HL-60/S4 (cell line): ENCODE measurements at regions not wholly inside any gene's neighbourhood (a gene's known extent, or its start where the extent isn't known, plus 50 kb on each side); places are given as distances from the start of the nearest gene placed in this dataset.

Experiments used
- in situ Hi-C: fragments of 300-500 bp; cut with MboI; formaldehyde crosslinking; loops from 2 replicates; pipeline ENCODE4 v1.14.3; 2022; ENCODE audit warnings: low sequenced_read_pairs

DNA sequence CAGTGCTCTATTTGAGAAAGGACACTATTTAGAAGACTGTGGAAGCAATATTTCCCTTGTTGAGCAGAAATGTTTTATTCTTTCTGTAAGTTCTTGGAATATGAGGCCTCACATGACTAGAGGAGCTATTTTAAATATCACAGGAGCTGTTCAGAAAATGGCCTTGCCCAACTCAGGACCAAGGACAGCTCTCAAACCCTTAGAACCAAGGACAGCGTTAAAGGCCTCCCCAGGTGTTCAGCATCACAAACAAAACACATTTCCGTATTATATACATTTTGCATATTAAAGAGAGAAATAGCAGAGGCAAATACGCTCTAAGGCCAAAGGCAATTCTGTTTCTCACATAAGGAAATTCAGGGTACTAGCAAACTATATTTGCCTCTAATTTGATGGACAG lies 631.4 kb downstream of the CDH26 start:
- in situ Hi-C loops = no loop called here

DNA sequence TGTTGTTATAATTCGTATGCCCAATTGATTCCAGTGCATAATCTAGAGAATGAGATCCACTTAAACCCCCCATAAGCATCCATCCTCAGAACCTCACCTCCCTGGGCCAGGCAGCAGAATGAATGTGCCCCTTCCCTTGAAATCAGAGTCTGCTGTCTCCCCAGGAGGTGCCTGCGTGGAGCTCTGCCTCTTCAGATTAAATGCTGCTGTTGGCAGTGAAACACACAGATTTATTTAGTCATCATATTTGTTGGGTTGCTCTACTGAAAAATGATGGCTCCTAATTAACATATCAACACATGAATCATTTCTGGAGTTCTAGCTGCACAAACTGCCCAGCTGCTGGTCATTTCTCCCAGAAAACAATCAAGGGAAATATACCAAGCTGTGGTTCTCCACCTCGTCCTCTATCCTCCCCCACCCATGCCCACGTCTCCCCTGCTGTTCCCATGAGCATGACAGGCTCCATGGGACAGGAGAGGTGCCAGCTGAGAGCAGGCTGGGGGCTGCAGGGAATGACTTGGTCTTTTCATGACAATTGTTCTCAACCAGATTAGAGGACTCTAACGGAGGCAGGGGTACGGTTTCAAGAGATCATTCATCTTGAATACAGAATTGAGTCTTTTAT lies 633.1 kb downstream of the CDH26 start:
- in situ Hi-C loops = no loop called here

DNA sequence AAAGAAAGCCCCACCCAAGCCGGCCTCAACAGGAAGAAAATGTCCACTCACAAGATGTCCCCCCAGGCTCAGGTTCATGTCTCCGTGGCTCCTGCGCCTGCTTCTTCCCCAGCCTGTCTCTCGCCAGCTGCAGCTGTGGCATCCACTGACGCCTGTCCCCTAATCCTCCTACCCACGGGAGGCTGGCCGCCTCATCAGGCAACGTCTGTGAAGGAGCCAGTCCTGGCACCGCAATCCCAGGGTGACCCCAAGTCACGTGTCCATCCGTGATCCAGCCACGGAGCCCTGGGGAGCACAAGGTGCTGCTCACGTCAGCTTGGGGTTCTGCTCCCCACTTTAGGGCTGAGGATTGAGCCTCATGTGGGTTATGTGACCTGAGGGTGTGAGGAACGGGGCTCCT lies 640.3 kb downstream of the CDH26 start:
- in situ Hi-C loops = no loop called here

DNA sequence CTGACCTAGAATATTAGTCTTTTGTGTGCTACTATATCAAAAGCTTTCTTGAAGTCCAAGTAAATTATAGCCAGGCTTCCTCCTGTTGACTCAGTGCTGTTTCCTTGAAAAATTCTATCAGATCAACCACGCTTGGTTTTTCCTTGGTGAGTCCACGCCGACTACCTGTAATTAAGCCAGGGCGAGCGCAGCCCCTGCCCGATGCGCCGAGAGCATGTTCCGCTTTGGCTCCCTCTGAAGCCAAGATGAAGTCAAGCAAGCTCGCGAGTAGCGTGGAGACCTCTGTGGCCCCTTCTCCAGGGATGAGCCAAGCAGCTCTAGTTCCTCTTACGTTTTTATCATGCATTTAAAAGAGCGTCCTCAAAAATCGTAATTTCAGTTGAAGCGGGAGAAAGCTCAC lies 641.2 kb downstream of the CDH26 start:
- in situ Hi-C loops = no loop called here

DNA sequence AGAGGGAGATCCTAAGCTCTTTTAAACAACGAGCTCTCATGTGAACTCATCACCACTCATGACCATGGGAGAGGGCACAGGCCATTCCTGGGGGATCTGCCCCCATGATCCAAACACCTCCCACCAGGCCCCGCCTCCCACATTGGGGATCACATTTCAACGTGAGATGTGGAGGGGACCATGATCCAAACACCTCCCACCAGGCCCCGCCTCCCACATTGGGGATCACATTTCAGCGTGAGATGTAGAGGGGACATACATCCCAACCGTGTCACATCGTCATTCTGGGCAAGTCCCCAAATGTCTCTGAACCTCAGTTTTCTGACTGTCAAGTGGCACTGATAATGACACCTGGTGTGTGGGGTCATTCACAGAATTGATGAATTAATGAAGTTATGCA lies 641.8 kb downstream of the CDH26 start:
- in situ Hi-C loops = no loop called here

DNA sequence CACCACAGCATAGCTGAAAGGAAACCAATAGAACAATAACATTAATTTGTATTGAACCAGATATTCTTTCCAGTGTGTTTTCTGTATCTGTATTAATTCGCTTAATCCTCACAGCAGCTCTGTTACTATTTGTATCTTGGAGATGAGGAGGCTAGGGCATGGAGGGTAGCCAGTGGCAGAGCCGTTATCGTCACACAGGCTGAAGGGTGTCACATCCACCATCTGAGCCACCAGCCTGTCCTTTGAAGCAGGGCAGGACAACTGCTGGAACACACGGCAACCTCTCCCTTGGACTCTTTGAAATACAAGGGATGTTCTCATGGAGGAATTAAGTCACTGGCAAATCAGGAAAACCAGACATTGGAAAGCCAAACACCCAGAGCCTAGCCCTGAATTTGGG lies 628.0 kb upstream of the CDH4 start:
- in situ Hi-C loops = no loop called here

DNA sequence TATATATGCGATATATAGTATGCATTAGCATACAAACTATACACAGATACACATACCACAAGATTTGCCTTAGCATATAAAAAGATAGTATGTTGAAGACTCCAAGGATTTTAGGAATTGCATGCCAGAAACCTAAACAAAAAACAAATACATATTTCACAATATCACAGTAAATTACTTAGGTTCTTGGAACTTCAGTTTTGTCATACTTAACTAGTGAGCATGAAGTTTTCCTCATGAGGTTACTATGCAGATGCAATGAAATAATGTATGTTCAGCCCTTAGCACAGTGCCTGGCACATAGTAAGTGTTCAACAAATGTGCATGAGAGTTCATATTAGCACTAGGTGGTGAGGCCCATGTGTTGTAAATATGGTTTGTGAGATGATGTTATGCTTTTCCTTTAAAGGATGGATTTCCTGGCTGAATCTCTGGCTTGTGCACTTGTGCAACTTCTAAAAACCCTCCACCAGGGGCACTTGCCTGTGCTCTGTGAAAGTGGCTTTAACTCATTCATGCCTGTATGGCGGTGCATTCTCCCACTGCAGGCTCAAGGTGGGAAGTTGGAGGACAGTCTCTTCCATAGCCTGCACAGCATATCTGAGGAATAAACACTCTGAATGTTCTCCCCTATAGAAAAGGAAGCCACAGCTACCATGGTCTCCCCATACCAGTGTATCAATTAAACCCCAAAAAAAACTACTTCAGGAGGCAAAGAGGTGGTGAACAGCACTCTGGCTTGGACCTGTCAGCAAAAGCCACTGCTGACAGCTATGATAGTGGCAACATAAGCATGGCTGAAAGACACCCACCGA lies 624.1 kb upstream of the CDH4 start:
- in situ Hi-C loops = no loop called here

DNA sequence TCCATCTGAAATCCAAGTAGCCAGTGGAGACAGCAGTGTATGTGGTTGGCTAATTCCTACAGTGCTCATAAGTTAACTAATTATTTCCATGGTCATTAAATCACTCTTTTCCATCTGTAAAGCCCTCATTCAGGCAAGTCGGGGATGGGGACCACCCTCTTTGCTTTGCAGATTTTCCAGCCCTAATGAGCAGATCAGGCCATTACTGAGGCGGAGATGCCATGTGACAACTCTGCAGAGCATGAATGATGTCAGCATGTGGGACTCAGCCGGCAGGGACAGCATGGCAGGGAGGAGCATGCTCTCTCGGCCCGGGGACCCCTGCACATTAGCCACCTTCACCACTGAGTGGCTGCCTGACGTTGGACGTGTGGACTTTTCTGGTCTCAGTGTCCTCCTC lies 623.3 kb upstream of the CDH4 start:
- in situ Hi-C loops = no loop called here

DNA sequence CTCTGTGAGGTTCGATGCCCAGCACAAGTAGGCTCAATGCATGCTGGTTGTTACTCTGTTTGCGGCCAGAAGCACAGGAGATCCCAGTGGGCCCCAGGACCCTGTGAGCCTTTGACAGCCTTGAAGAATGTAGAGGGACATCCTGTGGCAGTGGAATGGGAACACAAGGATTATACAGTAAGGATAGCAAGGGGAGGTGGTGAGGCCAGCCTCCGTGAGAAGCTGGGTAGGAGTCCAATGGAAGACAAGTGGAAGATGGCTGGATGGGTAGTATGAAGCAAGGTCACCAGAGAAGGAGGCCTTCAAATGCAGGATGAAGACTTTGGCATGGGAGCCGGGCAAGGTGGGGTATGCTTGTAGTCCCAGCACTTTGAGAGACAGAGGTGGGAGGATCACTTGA lies 622.9 kb upstream of the CDH4 start:
- in situ Hi-C loops = no loop called here

DNA sequence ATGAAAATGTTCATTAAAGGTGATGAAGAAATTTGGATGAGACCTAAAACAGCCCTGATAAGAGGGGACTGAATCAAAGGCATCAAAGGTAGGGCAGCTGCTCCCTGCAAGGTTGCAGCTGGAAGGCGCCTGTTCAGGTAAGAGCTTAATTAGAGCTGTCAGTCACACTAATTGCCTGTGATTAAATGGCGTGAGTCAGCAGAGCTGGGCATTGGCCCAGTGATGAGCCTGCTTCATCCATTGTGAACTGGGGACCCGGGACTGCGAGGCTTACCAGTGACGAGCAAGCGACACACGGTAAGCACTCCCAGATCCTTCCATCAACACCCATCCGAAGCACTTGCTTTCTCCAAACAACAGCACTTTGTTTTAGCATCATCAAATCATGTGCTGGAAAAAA lies 621.5 kb upstream of the CDH4 start:
- in situ Hi-C loops = no loop called here

DNA sequence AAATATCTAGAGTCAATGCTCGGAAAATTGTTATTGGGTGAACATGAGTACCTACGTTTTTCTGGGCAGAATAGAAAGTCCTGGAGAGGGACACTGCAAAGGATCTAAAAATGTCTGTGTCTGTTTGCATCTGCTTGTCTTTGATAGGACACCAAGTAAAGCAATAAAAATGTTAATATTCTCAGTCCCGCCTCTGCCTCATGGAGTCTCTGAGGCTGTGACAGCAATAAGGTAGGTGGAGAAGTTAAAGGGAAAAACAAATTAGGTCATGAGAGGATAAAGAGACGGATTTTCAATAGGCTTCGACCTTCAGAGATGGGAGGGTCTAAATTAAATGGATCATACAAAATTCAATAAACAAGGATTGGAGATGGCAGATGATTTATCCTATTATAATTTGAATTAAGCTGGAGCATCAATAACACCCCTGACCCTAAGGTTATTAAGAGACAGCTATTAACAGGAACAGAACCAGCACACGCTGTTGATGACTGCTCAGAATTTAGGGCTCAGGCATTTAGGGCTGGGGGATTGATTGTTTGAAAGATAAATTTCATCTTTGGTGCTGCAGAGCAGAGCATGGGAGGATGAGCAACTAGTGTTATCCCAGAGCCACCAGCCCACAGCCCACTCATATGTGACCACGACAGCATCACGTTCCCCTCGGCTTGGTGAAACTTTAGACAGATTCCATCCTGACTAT lies 620.3 kb upstream of the CDH4 start:
- in situ Hi-C loops = no loop called here

DNA sequence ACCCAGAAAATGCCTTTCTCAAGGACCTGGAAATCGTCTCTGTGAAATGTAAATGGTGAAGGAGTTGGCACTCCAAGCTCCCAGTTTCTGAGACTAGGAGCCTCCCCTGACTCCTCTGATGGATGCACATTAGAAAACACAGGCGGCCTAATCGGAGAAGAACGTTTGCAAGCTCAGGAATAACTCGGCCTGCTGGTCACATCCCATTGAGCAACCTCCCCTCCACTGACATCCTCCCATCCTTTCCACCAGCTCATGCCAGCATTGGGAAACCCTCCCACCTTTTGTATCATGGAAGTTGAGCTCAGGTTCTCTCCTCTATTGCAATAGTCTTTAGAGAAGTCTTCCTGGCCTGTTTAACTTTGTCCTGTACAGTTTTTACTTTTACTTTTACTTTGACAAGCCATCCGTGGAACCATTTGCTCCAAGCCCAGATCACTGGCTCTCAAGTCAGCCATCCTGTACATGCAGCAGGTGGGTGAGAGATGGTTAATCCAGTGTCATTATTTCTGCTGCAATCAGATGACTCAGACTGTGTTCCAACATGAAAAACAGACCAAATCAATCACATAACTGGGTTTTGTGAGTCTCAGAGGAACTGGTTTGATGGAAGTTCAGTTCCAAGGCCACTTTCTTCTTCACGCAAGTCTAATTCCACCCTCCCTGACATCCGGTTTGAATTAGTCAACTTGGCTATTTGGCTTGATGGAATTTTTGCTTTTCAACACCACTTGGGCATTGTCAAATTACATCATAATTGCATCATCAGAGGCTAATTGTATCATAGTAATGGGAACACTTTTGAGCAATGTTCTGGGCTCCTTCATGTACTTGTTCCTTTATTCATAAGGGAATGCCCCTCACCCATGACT lies 619.4 kb upstream of the CDH4 start:
- in situ Hi-C loops = no loop called here

DNA sequence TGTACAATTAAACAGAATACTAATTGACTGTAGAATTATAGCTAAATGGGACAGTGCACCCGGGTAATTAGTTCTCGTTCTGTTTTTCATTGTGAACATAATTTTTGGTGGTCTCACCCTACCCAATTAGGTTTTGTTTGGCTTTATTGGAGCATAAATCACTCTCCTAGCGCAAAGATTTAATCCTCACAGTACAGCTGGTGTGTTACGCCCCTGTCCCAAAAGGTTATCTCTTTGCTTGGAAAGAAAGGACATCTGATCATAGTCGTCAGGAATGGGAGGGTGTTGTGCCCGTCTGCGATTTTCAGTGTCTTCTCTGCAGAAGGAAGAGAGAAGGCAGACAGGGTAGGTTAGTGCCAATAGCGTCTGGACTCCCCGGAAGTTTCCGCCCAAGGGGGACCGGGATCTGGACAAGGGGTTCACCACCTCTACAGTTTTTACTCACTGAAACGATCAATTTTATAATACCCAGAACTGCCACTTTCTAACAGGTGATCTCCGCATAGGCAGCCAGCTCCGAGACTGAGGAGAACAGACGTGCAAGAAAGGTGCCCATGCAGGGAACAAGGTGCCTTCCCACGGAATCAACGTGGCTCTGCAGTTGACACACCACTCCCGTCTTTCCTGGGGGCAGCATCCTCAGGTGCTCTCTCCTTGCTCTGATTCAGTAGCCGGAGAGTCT lies 617.4 kb upstream of the CDH4 start:
- in situ Hi-C loops = no loop called here

DNA sequence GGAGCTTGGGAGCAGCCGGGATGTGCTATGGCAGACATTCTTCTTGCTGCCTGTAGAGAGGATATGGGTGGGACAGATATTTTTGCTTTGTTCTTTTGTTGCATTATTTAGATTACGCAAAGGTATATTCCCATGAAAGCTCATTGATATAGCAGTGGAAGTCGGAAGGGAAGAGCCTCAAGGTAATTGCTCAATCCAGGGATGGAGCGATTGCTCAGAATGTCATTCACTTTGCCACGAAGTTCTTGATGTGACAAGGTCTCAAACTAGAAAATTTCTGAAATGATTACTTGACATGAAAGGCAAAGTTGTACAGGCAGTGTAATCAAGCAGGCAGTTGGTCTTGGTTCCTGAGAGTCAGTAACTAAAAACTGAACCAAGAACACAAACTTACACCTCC lies 615.6 kb upstream of the CDH4 start:
- in situ Hi-C loops = no loop called here

DNA sequence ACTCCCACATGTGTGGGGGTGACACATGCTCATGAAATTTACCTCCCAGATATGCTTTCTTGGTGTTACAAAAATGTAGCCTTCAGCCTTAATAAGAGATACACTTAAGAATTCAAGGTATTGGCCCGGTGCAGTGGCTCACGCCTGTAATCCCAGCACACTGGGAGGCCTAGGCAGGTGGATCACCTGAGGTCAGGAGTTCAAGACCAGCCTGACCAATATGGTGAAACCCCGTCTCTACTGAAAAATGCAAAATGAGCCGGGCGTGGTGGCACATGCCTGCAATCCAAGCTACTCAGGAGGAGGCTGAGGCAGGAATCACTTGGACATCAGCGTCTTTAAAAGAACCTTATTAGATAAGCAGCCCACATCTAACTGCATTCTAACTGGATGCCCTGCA lies 614.3 kb upstream of the CDH4 start:
- in situ Hi-C loops = no loop called here

DNA sequence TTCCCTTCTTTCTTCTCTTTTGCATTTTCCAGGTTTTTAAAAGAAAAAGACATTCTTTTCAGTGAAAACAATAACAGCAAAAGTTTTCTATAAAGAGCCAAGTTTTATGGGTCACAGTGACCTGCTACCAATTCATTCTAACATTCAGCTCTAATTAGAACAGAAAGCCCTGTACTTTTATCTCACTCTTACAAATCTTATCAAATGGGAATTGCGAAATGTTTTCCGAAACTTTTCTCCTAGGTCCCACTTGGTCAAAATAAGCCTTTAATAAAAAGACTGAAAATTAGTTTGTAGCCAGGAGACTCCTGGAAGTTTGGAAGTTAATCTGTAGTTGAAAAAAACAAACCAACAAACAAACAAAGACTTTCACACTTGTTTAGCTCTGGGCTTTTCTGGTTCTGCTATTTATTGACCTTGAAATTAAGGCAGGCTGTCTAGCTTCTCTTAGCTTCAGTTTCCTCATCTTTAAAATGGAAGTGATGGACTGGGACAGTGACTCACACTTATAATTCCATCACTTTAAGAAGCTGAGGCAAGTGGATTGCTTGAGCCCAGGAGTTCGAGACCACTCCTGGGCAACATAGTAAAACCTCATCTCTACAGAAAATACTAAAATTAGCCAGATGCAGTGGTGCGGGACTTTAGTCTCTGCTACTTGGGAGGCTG lies 613.5 kb upstream of the CDH4 start:
- in situ Hi-C loops = no loop called here

DNA sequence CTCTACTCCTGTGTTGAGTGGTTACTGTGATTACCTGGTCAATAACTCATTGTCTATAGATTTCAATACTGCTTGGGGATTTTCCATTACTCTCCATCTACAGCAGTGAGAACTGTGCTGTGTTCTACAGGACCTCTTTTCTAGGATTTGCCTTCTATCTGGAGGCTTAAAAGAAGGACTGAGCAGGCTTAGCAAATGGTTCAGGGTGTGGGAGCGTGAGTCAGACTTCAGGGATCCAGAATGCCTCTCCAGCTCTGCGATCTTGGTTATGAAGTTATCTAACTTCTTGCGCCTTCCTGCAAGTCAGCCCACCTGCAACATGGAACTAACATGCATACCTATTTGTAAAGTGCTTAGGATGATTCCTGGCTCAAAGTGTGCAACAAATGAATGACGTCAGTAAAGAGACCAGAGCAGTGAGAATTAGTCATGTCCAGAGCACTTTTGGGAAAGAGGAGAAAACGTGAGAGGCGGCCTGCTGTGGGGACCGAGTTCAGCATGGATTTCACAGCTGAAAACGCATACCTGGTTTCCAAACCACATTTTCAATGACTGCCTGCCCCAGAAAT lies 610.1 kb upstream of the CDH4 start:
- in situ Hi-C loops = no loop called here

DNA sequence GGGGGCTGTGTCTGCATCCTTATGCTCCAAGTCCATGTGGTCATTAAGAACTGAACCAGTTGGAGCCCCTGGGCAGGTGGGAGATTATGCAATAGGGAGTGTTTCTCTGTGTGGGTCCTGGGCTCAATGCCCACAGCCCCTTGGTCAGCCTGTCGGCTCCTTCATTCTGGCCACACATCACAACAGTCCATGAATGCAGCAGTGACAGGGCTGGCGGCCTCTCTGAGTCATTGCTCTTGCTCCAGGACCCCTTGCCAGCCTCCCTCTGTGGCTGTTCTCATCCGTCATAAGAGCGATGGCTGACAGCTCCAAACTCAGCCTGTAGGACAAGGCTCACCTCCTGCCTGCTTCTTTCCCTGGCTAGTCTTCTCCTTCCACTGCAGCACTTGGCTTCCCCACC lies 609.5 kb upstream of the CDH4 start:
- in situ Hi-C loops = no loop called here

DNA sequence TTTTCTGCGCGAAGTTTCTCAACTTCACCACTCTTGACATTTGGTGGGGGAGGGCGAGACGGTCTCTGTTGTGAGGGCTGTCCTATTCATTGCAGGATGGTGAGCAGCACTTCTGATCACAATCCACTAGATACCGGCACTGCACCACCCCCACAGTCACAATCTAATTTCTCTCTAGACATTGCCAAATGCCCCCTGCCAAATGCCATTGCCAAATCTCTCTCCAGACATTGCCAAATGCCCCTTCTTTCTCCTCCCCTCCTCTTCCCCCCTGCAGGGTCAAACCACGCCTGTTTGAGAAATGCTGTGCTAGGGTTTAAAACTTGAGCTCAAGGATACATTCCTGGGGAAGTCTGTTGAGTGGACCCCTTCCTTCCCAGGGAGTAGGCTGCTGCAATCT lies 603.5 kb upstream of the CDH4 start:
- in situ Hi-C loops = no loop called here

DNA sequence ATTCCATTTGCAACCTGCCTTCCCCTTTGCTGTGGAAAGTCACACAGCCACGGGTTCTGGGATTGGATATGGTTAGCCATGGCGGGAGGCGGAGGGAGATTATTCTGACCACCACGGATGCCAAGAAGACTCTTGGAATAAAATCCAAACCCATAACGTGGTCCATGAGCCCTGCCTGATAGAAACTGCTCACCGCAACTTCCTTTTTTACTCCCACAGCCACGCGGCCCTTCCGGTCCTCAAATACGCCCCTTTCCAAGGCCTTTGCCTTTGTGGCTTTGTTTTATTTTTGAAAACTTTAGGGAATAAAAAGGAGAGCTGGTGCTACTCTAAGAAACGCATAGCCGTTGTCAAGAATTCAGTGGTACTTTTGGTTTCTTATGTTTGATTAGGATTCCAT lies 602.5 kb upstream of the CDH4 start:
- in situ Hi-C loops = no loop called here
